K562 (cell line): ENCODE measurements at regions not wholly inside any gene's neighbourhood (a gene's known extent, or its start where the extent isn't known, plus 50 kb on each side); places are given as distances from the start of the nearest gene placed in this dataset.

Experiments used
- ATAC-seq: fragments of 200-7000 bp; cut with Tn5 transposase; 3 replicates; pipeline ENCODE4 v1.9.1; 2020; ENCODE audit warnings: moderate library complexity
- BruUV-seq: library from RNA; stranded (reverse); fragments of 400-500 nt; replicated peaks from 2 replicates; lab custom pipeline; 2021; lab: Mats Ljungman, UMichigan
- CTCF ChIA-PET: fragments of 300-600 bp; formaldehyde crosslinking; extraction: SDS; loops from one replicate; lab custom pipeline; 2021; ENCODE audit warnings: low intra/inter-chr PET ratio; lab: Yijun Ruan, JAX
- POLR2A ChIA-PET: fragments of 300-600, 350-650 bp; sonication (Branson Sonifier 250); formaldehyde crosslinking; extraction: SDS; loops from one replicate; lab custom pipeline; 2021; ENCODE audit warnings: antibody characterized with exemption, inconsistent platforms; lab: Yijun Ruan, JAX
- DNase-seq, 4 experiments: peaks; one replicate each; pipeline versions ENCODE4 v3.0.0 to v3.0.0-alpha.2; 2011 to 2018; ENCODE audit warnings: low spot score in 3 of 4, mixed read lengths in 3 of 4; ENCODE audit errors: extremely low read depth in 1 of 4
- FAIRE-seq: peaks from 2 replicates; lab custom pipeline; 2011; peaks lifted over from hg19 to GRCh38; lab: Jason Lieb, UNC
- H2AFZ ChIP-seq: 2 replicates; pipeline ENCODE4 v1.6.0; 2011; ENCODE audit warnings: low read depth, low read length, control low read depth, inconsistent platforms
- H3K27ac ChIP-seq: fragments of 200-600 bp; 3 replicates; pipeline ENCODE4 v1.8.0; 2011; ENCODE audit warnings: low read depth, mild to moderate bottlenecking, control low read depth, inconsistent platforms, low read length, moderate library complexity, mixed read lengths; ENCODE audit errors: extremely low read depth
- H3K27me3 ChIP-seq, 2 experiments: fragments of 300-600 bp in 1 of 2; 2 replicates in 1 of 2; 3 replicates in 1 of 2; pipeline versions ENCODE4 v1.6.0 to v1.8.0; 2011; ENCODE audit warnings: inconsistent platforms in 2 of 2, low read length in 2 of 2, mild to moderate bottlenecking in 1 of 2, mixed read lengths in 1 of 2, moderate library complexity in 1 of 2; ENCODE audit not compliant: control insufficient read depth in 2 of 2, insufficient read depth in 2 of 2
- H3K36me3 ChIP-seq: fragments of 300-600 bp; 3 replicates; pipeline ENCODE4 v1.8.0; 2011; ENCODE audit warnings: mild to moderate bottlenecking, low read length, inconsistent platforms; ENCODE audit not compliant: control insufficient read depth, insufficient read depth
- H3K4me1 ChIP-seq, 2 experiments: fragments of 200-600 bp in 1 of 2; replicated peaks in 1 of 2; 2 replicates in 1 of 2; 3 replicates in 1 of 2; pipeline versions ENCODE4 v1.5.1 to v1.8.0; 2011; ENCODE audit warnings: inconsistent platforms in 2 of 2, low read length in 2 of 2, mild to moderate bottlenecking in 1 of 2, mixed read lengths in 1 of 2, moderate library complexity in 1 of 2; ENCODE audit not compliant: control insufficient read depth in 2 of 2, insufficient read depth in 2 of 2
- H3K4me2 ChIP-seq: 2 replicates; pipeline ENCODE4 v1.6.1; 2011; ENCODE audit warnings: low read length, control low read depth, inconsistent platforms, mixed read lengths; ENCODE audit not compliant: insufficient read depth
- H3K4me3 ChIP-seq: fragments of 200-600 bp; sonication (generic), shearing (Covaris generic); 2 replicates; pipeline ENCODE4 v1.5.1; 2016; ENCODE audit warnings: control low read depth, inconsistent platforms
- H3K79me2 ChIP-seq: fragments of 200-600 bp; 3 replicates; pipeline ENCODE4 v1.8.0; 2011; ENCODE audit warnings: low read length, inconsistent platforms; ENCODE audit not compliant: control insufficient read depth, insufficient read depth
- H3K9ac ChIP-seq, 2 experiments: 2 replicates each; pipeline versions ENCODE4 v1.6.0 to v1.6.1; 2011; ENCODE audit warnings: low read depth in 2 of 2, low read length in 2 of 2, control low read depth in 1 of 2, inconsistent platforms in 1 of 2, mild to moderate bottlenecking in 1 of 2, mixed read lengths in 1 of 2; ENCODE audit not compliant: insufficient read depth in 1 of 2
- H3K9me1 ChIP-seq: one replicate; pipeline ENCODE4 v1.6.0; 2011; ENCODE audit warnings: inconsistent platforms, mild to moderate bottlenecking, low read length, moderate library complexity; ENCODE audit not compliant: control insufficient read depth, insufficient read depth
- H3K9me3 ChIP-seq: replicated peaks from 2 replicates; pipeline ENCODE4 v1.5.1; 2011; ENCODE audit warnings: low read depth, low read length, inconsistent platforms; ENCODE audit not compliant: control insufficient read depth, insufficient read depth
- H4K20me1 ChIP-seq: replicated peaks from 2 replicates; pipeline ENCODE4 v1.6.1; 2011; ENCODE audit warnings: low read length, inconsistent platforms, mixed read lengths; ENCODE audit not compliant: control insufficient read depth, insufficient read depth
- ARID2 ChIP-seq: fragments of 450-650 bp; IDR thresholded peaks from 2 replicates; pipeline ENCODE4 v1.6.1; 2017; ENCODE audit warnings: antibody characterized with exemption, mild to moderate bottlenecking
- DIDO1 ChIP-seq: fragments of 450-650 bp; IDR thresholded peaks from 2 replicates; pipeline ENCODE4 v1.6.1; 2016; ENCODE audit warnings: low read depth, missing biosample characterization, missing genetic modification characterization
- HNRNPLL ChIP-seq: fragments of 200-400 bp; formaldehyde crosslinking; IDR thresholded peaks from 2 replicates; pipeline ENCODE4 v1.6.1; 2017; ENCODE audit warnings: low read length, low read depth, mild to moderate bottlenecking; ENCODE audit not compliant: poor library complexity, severe bottlenecking
- SRSF7 ChIP-seq: fragments of 200-400 bp; formaldehyde crosslinking; optimal IDR thresholded peaks from 2 replicates; pipeline ENCODE3; 2017; ENCODE audit warnings: mild to moderate bottlenecking, low read depth, low read length
- ZFX ChIP-seq: sonication (generic); formaldehyde crosslinking; IDR thresholded peaks from 2 replicates; pipeline ENCODE4 v1.8.0; 2022; ENCODE audit warnings: mild to moderate bottlenecking, missing genetic modification reagents, moderate library complexity
- WGBS: fragments of 100-300 bp; shearing (Covaris generic); methylation state at CpG from one replicate; pipeline ENCODE4 v1.1.6; 2016; ENCODE audit warnings: low coverage, mixed read lengths; ENCODE audit not compliant: insufficient coverage; ENCODE audit errors: missing lambda C conversion rate; 5-methylcytosine and 5-hydroxymethylcytosine counted together
- in situ Hi-C: fragments of 300-500 bp; cut with MboI; formaldehyde crosslinking; loops from 4 replicates; pipeline ENCODE4 v1.15.0; 2018; ENCODE audit warnings: inconsistent platforms, mixed read lengths
- intact Hi-C: fragments of 100-400 bp; cut with micrococcal nuclease; formaldehyde crosslinking; loops from 2 replicates; pipeline ENCODE4 v1.14.2; 2022
- TF ChIP-seq, protein P1 (sequence below): IDR thresholded peaks from 2 replicates; pipeline ENCODE4 v1.6.1; 2011; ENCODE audit warnings: borderline replicate concordance, low read depth, mild to moderate bottlenecking, moderate library complexity, low read length; ENCODE audit not compliant: insufficient read depth, poor library complexity, severe bottlenecking

DNA sequence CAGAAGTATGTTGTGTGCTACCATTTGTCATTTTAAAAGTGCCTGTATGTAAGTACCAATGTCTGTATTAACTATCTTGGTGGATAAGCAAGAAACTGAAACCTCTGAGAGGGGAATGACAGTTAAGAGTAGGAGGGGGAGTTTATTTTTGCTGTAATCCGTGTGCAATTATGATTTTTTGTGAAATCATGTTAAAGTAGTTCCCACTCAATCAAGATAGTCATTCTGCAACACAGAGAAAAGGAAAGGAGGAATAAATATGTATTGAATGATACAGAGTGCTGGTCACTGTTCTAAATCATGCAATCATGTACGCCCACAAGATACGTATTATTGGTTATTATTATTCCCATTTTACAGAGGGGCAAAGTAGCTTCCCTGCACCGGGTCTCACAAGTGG lies 105.1 kb upstream of the UBE2E1 start:
- in situ Hi-C loops (no loop called here), intact Hi-C loops (no loop called here)
- Histone ChIP-seq H2AFZ (no peak overlapping the region), H3K79me2 (no peaks in the 10 kb centered on the region), H3K27ac (no peak overlapping the region), H3K4me1 (no peaks in the 10 kb centered on the region), H3K4me2 (no peak overlapping the region), H4K20me1 (no peaks in the 10 kb centered on the region; the same call in 1 of the 2 replicates), H3K27me3 (peaks cover 0 to 8% of the 10 kb centered on the region in 2 experiments; a peak in 2 of 5 replicates), H3K4me3 (no peak overlapping the region), H3K36me3 (no peaks in the 10 kb centered on the region), H3K9me3 (no peaks in the 10 kb centered on the region), H3K9me1 (no peaks in the 10 kb centered on the region), H3K9ac (no peak overlapping the region)
- ChIA-PET CTCF (no interaction called here), POLR2A (no interaction called here)
- ATAC-seq (no peak), FAIRE-seq (no peak), DNase-seq (no peak)
- BruUV-seq, result no TSS peak
- TF ChIP-seq ZFX (no peak), DIDO1 (no peak), ARID2 (no peak), SRSF7 (no peak), HNRNPLL (no peak)
- TF ChIP-seq, protein P1, sequence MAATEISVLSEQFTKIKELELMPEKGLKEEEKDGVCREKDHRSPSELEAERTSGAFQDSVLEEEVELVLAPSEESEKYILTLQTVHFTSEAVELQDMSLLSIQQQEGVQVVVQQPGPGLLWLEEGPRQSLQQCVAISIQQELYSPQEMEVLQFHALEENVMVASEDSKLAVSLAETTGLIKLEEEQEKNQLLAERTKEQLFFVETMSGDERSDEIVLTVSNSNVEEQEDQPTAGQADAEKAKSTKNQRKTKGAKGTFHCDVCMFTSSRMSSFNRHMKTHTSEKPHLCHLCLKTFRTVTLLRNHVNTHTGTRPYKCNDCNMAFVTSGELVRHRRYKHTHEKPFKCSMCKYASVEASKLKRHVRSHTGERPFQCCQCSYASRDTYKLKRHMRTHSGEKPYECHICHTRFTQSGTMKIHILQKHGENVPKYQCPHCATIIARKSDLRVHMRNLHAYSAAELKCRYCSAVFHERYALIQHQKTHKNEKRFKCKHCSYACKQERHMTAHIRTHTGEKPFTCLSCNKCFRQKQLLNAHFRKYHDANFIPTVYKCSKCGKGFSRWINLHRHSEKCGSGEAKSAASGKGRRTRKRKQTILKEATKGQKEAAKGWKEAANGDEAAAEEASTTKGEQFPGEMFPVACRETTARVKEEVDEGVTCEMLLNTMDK, result no peak
- WGBS, result 0% methylated on average over 4 of the region's 4 CpGs
